AG09319 (cell line): ENCODE measurements at regions not wholly inside any gene's neighbourhood (a gene's known extent, or its start where the extent isn't known, plus 50 kb on each side); places are given as distances from the start of the nearest gene placed in this dataset.

Experiments
- DNase-seq: peaks from one replicate; pipeline ENCODE4 v3.0.0-alpha.2; 2010; ENCODE audit warnings: low read depth; ENCODE audit errors: extremely low read depth
- TF ChIP-seq, protein P1 (sequence below): IDR thresholded peaks from 2 replicates; pipeline ENCODE4 v1.5.1; 2011; ENCODE audit warnings: low read depth, mild to moderate bottlenecking, inconsistent platforms, low read length, moderate library complexity

DNA sequence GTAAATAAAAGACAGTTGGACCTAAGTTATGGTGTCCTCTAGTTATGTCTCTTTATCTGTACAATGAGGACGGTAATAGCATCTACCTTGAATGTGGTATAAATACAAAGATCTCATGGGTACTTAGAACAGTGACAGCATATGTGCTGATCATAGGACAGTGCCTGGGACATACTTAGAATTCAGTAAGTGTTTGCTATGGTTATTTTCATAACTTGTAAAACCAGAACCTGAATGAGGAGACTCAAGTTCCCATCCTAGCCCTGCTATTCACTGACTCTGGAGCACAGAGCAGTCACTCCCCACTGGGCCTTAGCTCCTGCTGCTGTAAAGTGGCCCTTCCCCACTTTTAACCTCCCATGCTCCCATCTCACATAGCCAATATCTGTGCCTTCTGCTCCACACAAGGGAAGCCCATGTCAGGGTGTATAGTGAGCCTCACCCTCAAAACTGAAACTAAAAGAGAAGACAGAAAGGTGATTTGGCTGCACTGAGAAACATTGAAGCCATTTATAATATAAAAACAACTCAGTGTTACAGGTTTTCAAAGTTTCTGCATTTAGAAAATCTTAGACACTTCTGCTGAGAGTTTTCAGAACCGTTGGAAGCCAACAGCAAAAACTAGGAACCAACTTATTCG is 225.4 kb upstream of the UBE2E2 start:
- TF ChIP-seq, protein P1, sequence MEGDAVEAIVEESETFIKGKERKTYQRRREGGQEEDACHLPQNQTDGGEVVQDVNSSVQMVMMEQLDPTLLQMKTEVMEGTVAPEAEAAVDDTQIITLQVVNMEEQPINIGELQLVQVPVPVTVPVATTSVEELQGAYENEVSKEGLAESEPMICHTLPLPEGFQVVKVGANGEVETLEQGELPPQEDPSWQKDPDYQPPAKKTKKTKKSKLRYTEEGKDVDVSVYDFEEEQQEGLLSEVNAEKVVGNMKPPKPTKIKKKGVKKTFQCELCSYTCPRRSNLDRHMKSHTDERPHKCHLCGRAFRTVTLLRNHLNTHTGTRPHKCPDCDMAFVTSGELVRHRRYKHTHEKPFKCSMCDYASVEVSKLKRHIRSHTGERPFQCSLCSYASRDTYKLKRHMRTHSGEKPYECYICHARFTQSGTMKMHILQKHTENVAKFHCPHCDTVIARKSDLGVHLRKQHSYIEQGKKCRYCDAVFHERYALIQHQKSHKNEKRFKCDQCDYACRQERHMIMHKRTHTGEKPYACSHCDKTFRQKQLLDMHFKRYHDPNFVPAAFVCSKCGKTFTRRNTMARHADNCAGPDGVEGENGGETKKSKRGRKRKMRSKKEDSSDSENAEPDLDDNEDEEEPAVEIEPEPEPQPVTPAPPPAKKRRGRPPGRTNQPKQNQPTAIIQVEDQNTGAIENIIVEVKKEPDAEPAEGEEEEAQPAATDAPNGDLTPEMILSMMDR, result no peak
- no peak for DNase-seq

DNA sequence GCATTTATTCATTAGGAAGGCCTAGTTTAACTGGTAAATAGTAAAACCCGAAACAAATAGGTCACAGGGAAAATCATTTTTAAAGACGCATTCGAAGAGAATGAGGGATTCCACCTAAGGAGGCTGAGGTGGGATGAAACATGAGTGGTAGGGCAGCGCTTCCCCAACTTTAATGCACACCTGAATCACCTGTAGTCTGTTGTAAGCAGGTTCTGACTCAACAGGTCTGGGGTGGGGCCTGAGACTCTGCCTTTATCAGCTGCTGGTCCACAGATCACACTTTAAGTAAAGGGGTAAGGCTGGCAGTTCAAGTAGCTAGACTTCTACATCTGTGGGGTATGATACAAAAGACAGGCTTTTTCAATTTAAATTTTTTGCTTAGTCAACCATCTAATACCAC is 223.5 kb upstream of the UBE2E2 start:
- TF ChIP-seq, protein P1, result no peak
- DNase-seq, result no peak

DNA sequence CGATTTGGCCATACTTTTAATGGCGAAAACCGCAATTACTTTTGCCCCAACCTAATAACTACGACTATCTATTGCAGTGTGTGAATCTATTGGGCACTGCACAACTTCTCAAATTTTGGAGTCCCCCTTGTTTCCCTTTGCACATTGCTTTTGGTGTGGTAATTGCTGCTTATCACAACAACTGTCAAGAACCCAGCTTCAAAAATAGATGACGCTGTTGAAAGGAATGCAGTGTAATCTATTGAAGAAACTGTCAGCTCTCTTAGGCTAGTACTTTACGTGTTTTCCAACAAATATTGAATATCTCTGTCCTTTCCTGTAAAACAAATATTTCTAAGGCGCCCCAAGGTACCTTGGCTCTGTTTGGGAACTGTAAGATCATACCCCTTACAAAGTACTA is 222.8 kb upstream of the UBE2E2 start:
- TF ChIP-seq, protein P1, result no peak
- no peak for DNase-seq

DNA sequence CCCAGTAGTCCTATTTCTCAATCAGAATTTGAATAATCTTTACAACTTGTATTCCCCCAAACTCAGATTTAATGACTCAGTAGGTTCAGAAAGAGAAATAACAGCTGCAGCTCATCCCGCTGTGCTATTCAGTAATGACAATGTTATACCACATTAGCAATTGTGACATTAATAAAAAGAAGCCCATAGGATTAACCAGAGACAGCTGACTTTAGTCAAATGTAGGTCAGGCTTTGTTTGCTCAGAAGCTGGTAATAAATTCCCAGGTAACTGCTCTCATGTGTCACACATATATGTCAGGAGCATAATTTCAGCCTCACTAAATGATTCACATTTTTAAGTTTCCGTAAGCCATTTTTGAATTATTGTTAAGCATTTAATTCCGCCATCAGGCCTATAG is 222.0 kb upstream of the UBE2E2 start:
- no peak for DNase-seq
- TF ChIP-seq, protein P1, result no peak

DNA sequence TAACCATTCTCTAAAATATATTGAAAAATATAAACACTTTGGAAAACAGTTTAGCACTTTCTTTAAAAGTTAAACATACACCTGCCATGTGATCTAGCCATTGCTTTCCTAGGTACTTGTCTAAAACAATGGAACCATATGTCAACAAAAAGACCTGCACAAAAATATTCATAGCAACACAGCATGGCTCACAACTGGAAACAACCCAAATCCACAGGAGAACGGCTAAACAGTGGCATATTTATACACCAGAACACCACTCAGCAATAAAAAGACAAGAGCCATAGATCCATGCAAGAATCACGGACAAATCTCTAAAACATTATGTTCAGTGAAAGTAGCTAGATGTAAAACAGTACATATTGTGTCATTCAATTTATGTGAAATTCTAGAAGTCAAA is 221.3 kb upstream of the UBE2E2 start:
- TF ChIP-seq, protein P1, result no peak
- DNase-seq, result no peak

DNA sequence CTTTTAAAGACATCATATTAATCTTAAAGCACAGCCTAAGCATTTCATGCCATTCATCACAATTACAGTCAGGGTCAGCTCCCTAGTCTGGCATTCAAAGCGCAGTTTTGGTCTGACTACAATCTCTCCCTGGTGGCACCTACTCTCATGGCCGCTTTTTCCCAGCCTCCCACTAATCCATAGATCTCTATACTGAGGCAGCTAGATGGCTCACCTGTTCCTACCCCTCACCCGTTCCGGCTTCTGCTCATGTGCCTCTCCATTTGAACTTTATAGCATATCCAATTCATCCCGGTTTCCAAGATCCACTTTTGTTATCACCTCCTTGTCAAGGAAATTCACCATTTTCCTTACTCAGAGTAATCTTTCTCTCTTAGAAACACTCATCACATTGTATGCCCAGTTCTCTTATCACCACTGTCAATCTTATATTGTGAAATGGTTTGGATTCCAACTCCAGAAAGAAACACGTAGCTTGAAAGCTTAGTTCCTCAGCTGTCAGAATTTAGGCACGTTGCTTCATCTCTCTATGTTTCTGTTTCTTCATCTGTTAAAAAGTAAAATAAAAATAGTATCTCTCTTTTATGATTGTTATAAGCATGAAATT is 220.0 kb upstream of the UBE2E2 start:
- TF ChIP-seq, protein P1, result no peak
- DNase-seq, result no peak

DNA sequence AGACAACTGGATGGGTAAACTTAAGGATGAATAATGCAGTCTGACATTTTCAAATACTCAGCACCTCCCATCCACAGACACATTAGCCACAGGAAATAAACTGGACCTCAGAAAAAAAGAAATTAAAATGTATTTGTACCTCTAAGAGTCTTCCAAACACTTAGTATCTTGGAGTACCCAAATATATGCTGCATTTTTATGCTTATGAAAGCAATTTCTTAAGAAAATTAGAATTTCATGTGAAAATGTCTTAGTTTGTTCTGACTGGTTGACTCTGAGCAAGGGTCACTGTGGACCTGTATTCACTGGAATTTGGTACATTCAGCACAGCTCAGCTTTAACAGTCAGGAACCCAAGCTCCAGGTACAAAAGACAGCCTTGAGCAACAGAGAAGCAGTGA is 216.2 kb upstream of the UBE2E2 start:
- TF ChIP-seq, protein P1, result no peak

More for the DNA sequence above, 216.2 kb upstream of the UBE2E2 start:
- DNase-seq, result no peak
